Suppressor macrophage treated with lipopolysaccharide for 1 hour (primary cell): ENCODE measurements at regions not wholly inside any gene's neighbourhood (a gene's known extent, or its start where the extent isn't known, plus 50 kb on each side); places are given as distances from the start of the nearest gene placed in this dataset.
"Not testable (repeated sequence)": the region's sequence is repeated elsewhere in the genome, so short reads cannot be mapped to it uniquely, and the experiment has no call there.

Experiments used
- DNase-seq, 3 donors: peaks; one replicate each; pipeline ENCODE4 v3.0.0-alpha.2; 2020 to 2022

- not testable (repeated sequence) for DNase-seq
Measured at GRCh38 chr17:16840219-16840618, 131.7 kb downstream of the TNFRSF13B start.

DNA sequence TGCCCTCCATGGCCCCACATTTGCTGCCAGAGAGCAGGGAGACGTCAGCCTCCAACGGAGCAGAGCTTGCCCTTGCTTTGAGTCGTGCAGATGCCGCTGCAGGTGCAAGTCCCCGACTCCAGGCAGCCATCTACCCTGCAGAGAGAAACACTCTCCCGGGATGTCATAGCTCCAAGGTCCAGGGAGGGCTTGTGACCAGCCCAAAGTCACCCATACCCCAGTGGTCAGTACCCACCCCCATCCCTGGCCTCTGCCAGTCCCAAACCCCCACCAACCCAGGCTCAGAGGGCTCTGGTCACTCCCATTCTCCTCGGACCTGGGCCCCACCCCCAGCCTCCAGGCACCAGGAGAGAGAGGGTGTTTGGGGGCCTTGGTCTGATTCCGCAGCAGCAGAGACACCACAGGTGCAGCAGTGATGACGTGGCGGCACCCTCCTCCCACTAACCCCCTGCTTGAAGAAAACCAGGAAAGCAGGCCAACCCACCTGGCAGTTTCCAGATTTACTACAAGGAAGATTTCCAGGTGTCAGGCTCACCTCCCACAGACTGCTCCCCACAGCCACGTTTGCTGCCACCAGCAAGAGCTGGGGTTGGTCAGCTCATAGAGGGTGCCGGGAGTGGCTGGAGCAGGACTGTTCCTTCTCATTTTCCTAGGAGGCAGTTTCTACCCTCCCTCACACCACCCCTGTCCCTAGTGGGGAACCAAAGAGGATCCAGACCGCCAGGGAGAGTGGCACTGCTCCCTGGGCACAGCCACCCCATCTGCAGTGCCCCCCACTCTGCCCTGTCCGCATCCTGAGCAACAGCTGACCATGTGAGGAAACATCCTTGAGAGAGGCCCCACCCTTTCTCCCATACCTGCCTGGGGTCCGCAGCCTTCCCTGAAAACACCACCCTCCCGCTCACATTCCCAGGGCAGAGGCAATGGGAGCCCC is 132.4 kb downstream of the TNFRSF13B start:
- not testable (repeated sequence) for DNase-seq

DNA sequence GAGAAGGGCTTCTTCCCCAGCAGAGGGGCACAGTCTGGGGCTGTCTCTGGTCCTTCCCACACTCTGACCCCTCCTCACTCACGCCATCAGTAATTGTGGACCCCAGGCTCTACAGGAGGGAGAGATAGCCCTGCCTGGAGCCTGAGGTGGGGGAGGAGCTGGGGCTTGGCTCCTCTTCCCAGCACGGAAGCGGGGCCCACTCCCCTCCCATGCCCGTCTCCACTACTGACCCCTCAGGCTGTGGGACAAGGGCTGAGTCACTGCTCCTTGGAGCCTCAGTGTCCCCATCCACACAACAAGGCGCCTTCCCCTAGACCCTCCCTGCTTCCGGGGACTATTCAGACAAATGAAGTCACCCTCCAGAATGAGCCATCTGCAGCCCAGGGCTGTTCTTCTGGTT is 133.1 kb downstream of the TNFRSF13B start:
- DNase-seq, result not testable (repeated sequence)

GRCh38 chr17:16838287-16838686 is 133.6 kb downstream of the TNFRSF13B start:
- not testable (repeated sequence) for DNase-seq

GRCh38 chr17:16837468-16838266 is 134.3 kb downstream of the TNFRSF13B start:
- DNase-seq, result not testable (repeated sequence)

DNA sequence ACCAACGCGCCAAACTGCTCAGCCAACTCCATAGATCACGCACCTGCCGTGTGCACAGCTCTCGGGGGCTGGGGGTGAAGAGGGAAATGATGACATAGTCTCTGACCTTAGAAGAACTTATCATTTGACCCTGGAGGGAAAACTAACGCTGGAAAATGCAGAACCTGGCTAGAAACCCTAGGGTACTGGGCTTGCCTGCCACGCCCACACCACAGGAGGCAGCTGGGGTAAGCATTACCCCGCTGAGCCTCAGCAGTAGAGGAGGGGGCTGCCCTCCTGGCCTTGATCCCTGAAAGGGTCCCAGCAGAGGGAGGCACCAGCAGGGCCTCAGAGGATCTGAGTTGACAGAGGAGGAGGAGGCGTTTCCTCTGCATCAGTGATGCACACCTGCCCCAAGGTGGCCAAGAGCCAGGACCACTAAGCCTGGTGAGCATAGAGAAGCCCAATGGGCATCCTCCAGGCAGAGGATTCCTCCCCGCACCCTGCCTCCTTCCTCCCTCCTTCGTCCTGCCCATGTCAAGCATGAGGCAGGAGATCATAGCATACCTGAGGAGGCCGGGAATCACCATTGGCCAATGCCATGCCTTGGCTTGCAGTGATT is 135.5 kb downstream of the TNFRSF13B start:
- DNase-seq, result peak; percentile 7 to 55 (median 45)

- not testable (repeated sequence) for DNase-seq
Measured at GRCh38 chr17:16833517-16833916, 138.4 kb downstream of the TNFRSF13B start.

DNA sequence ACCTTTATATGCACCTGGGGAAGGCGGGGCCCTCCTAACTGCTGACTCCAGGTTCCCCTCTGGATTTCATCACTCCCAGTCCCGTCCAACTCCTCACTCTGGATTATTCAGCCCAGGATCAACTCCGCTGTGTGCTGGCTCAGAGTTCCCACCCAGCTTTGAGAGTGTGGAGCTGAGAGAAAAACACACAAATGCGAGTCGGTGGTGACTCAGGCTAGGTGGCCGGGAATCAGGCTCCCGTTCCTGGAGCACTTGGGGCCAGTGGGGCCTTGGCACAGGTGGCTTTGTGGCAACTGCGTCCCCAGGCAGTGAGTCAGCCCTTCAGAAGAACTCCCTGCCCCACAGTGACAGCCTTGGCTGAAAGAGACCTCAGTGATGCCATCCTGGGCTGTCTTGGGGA is 139.1 kb downstream of the TNFRSF13B start:
- not testable (repeated sequence) for DNase-seq

DNA sequence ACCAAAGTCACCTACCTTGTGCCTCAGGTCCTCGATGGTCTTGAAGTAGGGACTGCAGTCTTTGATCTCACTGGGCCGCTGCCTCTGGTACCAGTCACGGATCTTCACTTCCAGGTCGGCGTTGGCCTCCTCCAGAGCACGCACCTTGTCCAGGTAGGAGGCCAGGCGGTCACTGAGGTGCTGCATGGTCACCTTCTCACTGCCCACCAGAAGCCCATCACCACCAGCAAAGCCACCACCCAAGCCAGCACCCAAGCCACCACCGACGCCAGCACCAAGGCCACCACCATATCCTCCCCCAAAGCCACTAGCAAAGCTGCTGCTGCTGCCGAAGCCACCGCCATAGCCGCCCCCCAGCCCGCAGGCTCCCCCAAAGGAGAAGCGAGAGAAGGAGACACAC is 139.7 kb downstream of the TNFRSF13B start:
- not testable (repeated sequence) for DNase-seq

GRCh38 chr17:16830770-16831169 is 140.7 kb downstream of the CCDC144A start:
- not testable (repeated sequence) for DNase-seq

- not testable (repeated sequence) for DNase-seq
Measured at GRCh38 chr17:16830219-16830618, 140.2 kb downstream of the CCDC144A start.
